Trophoblast cell (in vitro differentiated cells and primary cell): ENCODE measurements at regions not wholly inside any gene's neighbourhood (a gene's known extent, or its start where the extent isn't known, plus 50 kb on each side); places are given as distances from the start of the nearest gene placed in this dataset.

ENCODE experiments used
- DNase-seq, 2 donors: peaks; one replicate each; pipeline ENCODE4 v3.0.0-alpha.2; 2016
- H2AFZ ChIP-seq: 2 replicates; pipeline ENCODE4 v1.6.1; 2013; ENCODE audit warnings: low read length, moderate library complexity, mild to moderate bottlenecking; ENCODE audit not compliant: insufficient read depth, poor library complexity
- H2AK5ac ChIP-seq: 2 replicates; pipeline ENCODE4 v1.6.1; 2013; ENCODE audit warnings: mild to moderate bottlenecking, low read length
- H2BK120ac ChIP-seq: 2 replicates; pipeline ENCODE4 v1.6.1; 2013; ENCODE audit warnings: low read length, mild to moderate bottlenecking, moderate library complexity; ENCODE audit not compliant: insufficient read depth, poor library complexity
- H2BK12ac ChIP-seq: 2 replicates; pipeline ENCODE4 v1.6.1; 2013; ENCODE audit warnings: mild to moderate bottlenecking, low read length, moderate library complexity
- H2BK5ac ChIP-seq: 2 replicates; pipeline ENCODE4 v1.6.1; 2013; ENCODE audit warnings: low read length, low read depth, moderate library complexity, mild to moderate bottlenecking; ENCODE audit not compliant: poor library complexity
- H3K14ac ChIP-seq: 2 replicates; pipeline ENCODE4 v1.6.1; 2013; ENCODE audit warnings: mild to moderate bottlenecking, low read length
- H3K18ac ChIP-seq: 2 replicates; pipeline ENCODE4 v1.6.1; 2013; ENCODE audit warnings: mild to moderate bottlenecking, low read length
- H3K23ac ChIP-seq: 2 replicates; pipeline ENCODE4 v1.6.1; 2013; ENCODE audit warnings: low read length
- H3K27ac ChIP-seq: 2 replicates; pipeline ENCODE4 v1.5.1; 2013; ENCODE audit warnings: low read depth, mild to moderate bottlenecking, inconsistent platforms, low read length, moderate library complexity
- H3K27me3 ChIP-seq: 2 replicates; pipeline ENCODE4 v1.6.1; 2013; ENCODE audit warnings: inconsistent platforms, mild to moderate bottlenecking, low read length, moderate library complexity; ENCODE audit not compliant: insufficient read depth
- H3K36me3 ChIP-seq, 2 experiments: 1 replicate in 1 of 2; 2 replicates in 1 of 2; pipeline ENCODE4 v1.6.1; 2013; ENCODE audit warnings: low read length in 2 of 2, mild to moderate bottlenecking in 2 of 2, moderate library complexity in 1 of 2; ENCODE audit not compliant: insufficient read depth in 2 of 2, control insufficient read depth in 1 of 2
- H3K4ac ChIP-seq: 2 replicates; pipeline ENCODE4 v1.6.1; 2013; ENCODE audit warnings: low read depth, mild to moderate bottlenecking, low read length, moderate library complexity
- H3K4me1 ChIP-seq, 2 experiments: 1 replicate in 1 of 2; 2 replicates in 1 of 2; pipeline ENCODE4 v1.6.1; 2013; ENCODE audit warnings: low read length in 2 of 2, mild to moderate bottlenecking in 2 of 2, moderate library complexity in 1 of 2; ENCODE audit not compliant: insufficient read depth in 2 of 2, control insufficient read depth in 1 of 2
- H3K4me2 ChIP-seq: 2 replicates; pipeline ENCODE4 v1.6.1; 2013; ENCODE audit warnings: inconsistent platforms, mild to moderate bottlenecking, low read length, moderate library complexity
- H3K4me3 ChIP-seq: 2 replicates; pipeline ENCODE4 v1.5.1; 2013; ENCODE audit warnings: mild to moderate bottlenecking, low read depth, low read length, inconsistent platforms
- H3K79me1 ChIP-seq: one replicate; pipeline ENCODE4 v1.6.1; 2013; ENCODE audit warnings: low read length
- H3K79me2 ChIP-seq: 2 replicates; pipeline ENCODE4 v1.6.1; 2013; ENCODE audit warnings: low read length, mild to moderate bottlenecking; ENCODE audit not compliant: control insufficient read depth, insufficient read depth, poor library complexity
- H3K9ac ChIP-seq: 2 replicates; pipeline ENCODE4 v1.6.1; 2013; ENCODE audit warnings: mild to moderate bottlenecking, low read length
- H3K9me3 ChIP-seq: 2 replicates; pipeline ENCODE4 v1.6.1; 2013; ENCODE audit warnings: low read depth, mild to moderate bottlenecking, control low read depth, inconsistent platforms, low read length; ENCODE audit not compliant: insufficient read depth
- H4K12ac ChIP-seq: 2 replicates; pipeline ENCODE4 v1.6.1; 2013; ENCODE audit warnings: low read depth, mild to moderate bottlenecking, low read length, moderate library complexity
- H4K8ac ChIP-seq: 2 replicates; pipeline ENCODE4 v1.6.1; 2013; ENCODE audit warnings: low read depth, mild to moderate bottlenecking, low read length, moderate library complexity
- H4K91ac ChIP-seq: one replicate; pipeline ENCODE4 v1.6.1; 2013; ENCODE audit warnings: low read depth, mild to moderate bottlenecking, low read length, moderate library complexity
- WGBS: extraction: QIAGEN DNeasy Blood & Tissue Kit; methylation state at CpG from one replicate; pipeline ENCODE4 v1.1.7; 2013; ENCODE audit warnings: missing lambda C conversion rate; ENCODE audit not compliant: insufficient read length, insufficient coverage; ENCODE audit errors: extremely low coverage; 5-methylcytosine and 5-hydroxymethylcytosine counted together

DNA sequence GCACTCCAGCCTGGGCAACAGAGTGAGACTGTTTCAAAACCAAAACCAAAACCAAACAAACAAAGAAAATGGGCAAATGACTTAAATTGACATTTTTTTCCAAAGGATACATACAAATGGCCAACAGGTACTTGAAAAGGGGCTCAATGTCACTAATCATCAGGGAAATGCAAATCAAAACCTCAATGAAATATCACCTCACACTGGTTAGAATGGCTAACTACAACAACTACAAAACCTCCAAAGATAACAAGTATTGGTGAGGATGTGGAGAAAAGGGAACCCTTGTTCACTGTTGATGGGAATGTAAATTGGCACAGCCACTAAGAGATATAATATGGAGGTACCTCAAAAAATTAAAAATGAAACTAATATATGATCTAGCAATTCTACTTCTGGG is 213.2 kb upstream of the HS6ST1 start:
- no peak overlapping the region for H2BK120ac ChIP-seq
- no peak overlapping the region for H2AFZ ChIP-seq
- H3K4me1 ChIP-seq: peaks cover 3 to 5% of the 10 kb centered on the region in 2 experiments
- H4K8ac ChIP-seq: no peak overlapping the region
- no peak overlapping the region for H4K91ac ChIP-seq
- H3K18ac ChIP-seq: no peak overlapping the region
- no peak overlapping the region for H3K4me2 ChIP-seq
- H2AK5ac ChIP-seq: no peak overlapping the region
- H2BK5ac ChIP-seq: no peak overlapping the region
- H3K9ac ChIP-seq: no peak overlapping the region
- H4K12ac ChIP-seq: no peak overlapping the region
- no peak overlapping the region for H2BK12ac ChIP-seq
- H3K4ac ChIP-seq: no peak overlapping the region
- H3K36me3 ChIP-seq: no peaks in the 10 kb centered on the region
- no peaks in the 10 kb centered on the region for H3K9me3 ChIP-seq
- no peaks in the 10 kb centered on the region for H3K27me3 ChIP-seq
- H3K27ac ChIP-seq: no peak overlapping the region
- no peak overlapping the region for H3K23ac ChIP-seq
- peak in 1 of 2 donors; percentile 8 for DNase-seq
- no peaks in the 10 kb centered on the region for H3K79me2 ChIP-seq
- no peak overlapping the region for H3K14ac ChIP-seq
- H3K4me3 ChIP-seq: no peak overlapping the region
- peaks cover 2% of the 10 kb centered on the region for H3K79me1 ChIP-seq

DNA sequence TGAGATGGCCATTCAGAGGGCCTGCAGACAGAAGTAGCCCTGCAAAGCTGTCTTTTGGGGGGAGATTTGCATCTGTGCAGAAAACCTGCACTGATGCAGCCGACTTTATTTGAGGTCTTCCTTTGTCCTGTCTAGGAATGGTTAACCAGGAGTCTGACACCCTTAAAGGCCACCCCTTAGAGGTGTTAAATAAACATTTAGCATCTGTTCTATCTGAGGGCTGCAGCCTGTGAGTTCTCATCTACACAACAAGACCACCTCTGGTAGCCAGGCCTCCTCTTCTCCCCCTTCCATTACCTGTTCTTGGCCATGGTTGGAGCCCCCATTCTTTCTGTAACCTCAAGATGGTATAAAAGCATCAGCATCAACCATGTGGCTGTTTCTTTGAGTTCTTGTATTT is 214.4 kb upstream of the HS6ST1 start:
- Histone ChIP-seq H3K18ac (no peak overlapping the region), H4K12ac (no peak overlapping the region), H3K4me2 (no peak overlapping the region), H3K27ac (no peak overlapping the region), H4K91ac (no peak overlapping the region), H3K23ac (no peak overlapping the region), H2BK120ac (no peak overlapping the region), H3K4ac (no peak overlapping the region), H3K4me1 (peaks cover 5 to 10% of the 10 kb centered on the region in 2 experiments), H2BK5ac (no peak overlapping the region), H3K79me2 (no peaks in the 10 kb centered on the region), H3K14ac (no peak overlapping the region), H3K79me1 (peaks cover 2% of the 10 kb centered on the region), H2AFZ (no peak overlapping the region), H3K9ac (no peak overlapping the region), H3K36me3 (no peaks in the 10 kb centered on the region), H3K27me3 (no peaks in the 10 kb centered on the region), H4K8ac (no peak overlapping the region), H3K4me3 (no peak overlapping the region), H2AK5ac (no peak overlapping the region), H3K9me3 (no peaks in the 10 kb centered on the region), H2BK12ac (no peak overlapping the region)
- no CpG with 5 or more reads among the region's 1 CpG for WGBS
- no peak for DNase-seq

DNA sequence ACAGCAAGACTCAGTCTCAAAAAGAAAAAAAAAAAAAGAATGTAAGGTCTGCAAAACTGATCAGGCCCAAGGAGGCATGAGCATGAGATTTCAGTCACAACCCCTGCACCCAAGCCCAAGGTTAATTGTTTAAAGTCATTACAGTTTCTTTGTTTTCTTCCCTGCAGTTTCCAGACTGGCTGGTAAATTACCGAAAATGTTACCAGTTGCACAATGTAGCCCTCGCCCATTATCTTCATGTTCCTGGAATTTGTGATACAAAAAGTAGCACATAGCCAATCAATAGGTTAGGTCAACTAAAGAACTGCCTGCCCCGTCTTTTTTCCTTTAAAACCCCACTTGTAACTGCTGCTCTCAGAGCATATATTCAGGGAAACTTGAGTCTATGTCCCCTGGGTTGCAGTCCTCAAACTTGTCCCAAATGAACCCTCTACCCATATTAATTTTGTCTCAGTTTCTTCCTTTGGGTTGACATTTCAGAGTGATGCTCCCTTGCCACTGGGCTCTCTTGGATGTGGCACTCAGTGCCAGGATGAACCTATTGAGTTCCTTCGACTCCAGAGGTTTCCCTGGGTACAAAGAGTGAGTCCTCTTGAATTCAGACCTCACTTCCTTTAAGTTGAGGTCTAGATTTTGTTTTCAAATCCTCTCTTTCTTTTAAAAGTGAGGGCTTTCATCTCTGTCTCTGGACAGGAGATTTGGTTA is 216.2 kb upstream of the HS6ST1 start:
- H3K79me1 ChIP-seq: peaks cover 2% of the 10 kb centered on the region
- no peaks in the 10 kb centered on the region for H3K27me3 ChIP-seq
- H2BK12ac ChIP-seq: no peak overlapping the region
- no peak overlapping the region for H2AK5ac ChIP-seq
- H2BK5ac ChIP-seq: no peak overlapping the region
- no peak overlapping the region for H3K9ac ChIP-seq
- H4K12ac ChIP-seq: no peak overlapping the region
- H3K9me3 ChIP-seq: no peaks in the 10 kb centered on the region
- H2AFZ ChIP-seq: no peak overlapping the region
- no peaks in the 10 kb centered on the region for H3K79me2 ChIP-seq
- H4K91ac ChIP-seq: no peak overlapping the region
- no peak overlapping the region for H3K4me2 ChIP-seq
- H3K36me3 ChIP-seq: no peaks in the 10 kb centered on the region
- no peak overlapping the region for H3K18ac ChIP-seq
- H3K4ac ChIP-seq: no peak overlapping the region
- H3K14ac ChIP-seq: no peak overlapping the region
- no peak overlapping the region for H3K4me3 ChIP-seq
- no peak overlapping the region for H4K8ac ChIP-seq
- no peak overlapping the region for H2BK120ac ChIP-seq
- no CpG with 5 or more reads among the region's 4 CpGs for WGBS
- DNase-seq: no peak
- peaks cover 5 to 10% of the 10 kb centered on the region in 2 experiments for H3K4me1 ChIP-seq
- no peak overlapping the region for H3K27ac ChIP-seq
- no peak overlapping the region for H3K23ac ChIP-seq

DNA sequence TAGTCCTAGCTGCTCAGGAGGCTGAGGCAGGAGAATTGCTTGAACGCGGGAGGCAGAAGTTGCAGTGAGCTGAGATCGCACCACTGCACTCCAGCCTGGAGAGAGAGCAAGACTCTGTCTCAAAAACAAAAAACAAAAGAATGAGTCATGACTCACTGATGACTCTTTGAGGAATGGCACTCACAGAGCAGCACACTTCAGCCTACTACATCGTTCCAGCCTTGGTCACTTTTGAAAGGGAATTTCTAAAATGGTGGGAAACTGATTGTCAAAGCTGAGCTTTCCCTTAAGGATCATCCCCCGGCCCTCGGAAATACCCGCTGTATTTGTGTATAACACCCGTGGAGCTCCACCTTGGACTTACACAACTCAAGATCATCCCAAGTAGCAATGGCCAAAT is 217.3 kb upstream of the HS6ST1 start:
- Histone ChIP-seq H3K4me2 (no peak overlapping the region), H3K27me3 (no peaks in the 10 kb centered on the region), H3K36me3 (no peaks in the 10 kb centered on the region), H2AK5ac (no peak overlapping the region), H3K27ac (peak overlapping the region; percentile 33), H2AFZ (no peak overlapping the region), H4K91ac (no peak overlapping the region), H3K79me2 (no peaks in the 10 kb centered on the region), H2BK120ac (no peak overlapping the region), H3K9ac (no peak overlapping the region), H2BK12ac (peak overlapping the region; percentile 17), H2BK5ac (no peak overlapping the region), H3K4ac (no peak overlapping the region), H4K12ac (no peak overlapping the region), H3K23ac (no peak overlapping the region), H3K79me1 (peaks cover 2% of the 10 kb centered on the region), H3K14ac (no peak overlapping the region), H3K9me3 (no peaks in the 10 kb centered on the region), H4K8ac (no peak overlapping the region), H3K18ac (no peak overlapping the region), H3K4me3 (no peak overlapping the region), H3K4me1 (peaks cover 5 to 10% of the 10 kb centered on the region in 2 experiments)
- WGBS: no CpG with 5 or more reads among the region's 8 CpGs
- DNase-seq: peak; percentile 56 to 83
